Gastroesophageal sphincter (tissue), 4 donors: ENCODE measurements at regions not wholly inside any gene's neighbourhood (a gene's known extent, or its start where the extent isn't known, plus 50 kb on each side); places are given as distances from the start of the nearest gene placed in this dataset.
A peak's percentile ranks its signal among the peaks of the same experiment; 100 is the strongest.

ENCODE experiments used
- ATAC-seq: fragments of 150-250 bp; one replicate; pipeline ENCODE4 v1.9.1; 2016; ENCODE audit warnings: mild to moderate bottlenecking, moderate library complexity
- H3K27ac ChIP-seq, 4 donors: fragments of 200-600 bp; sonication (generic) in 3 of 4; 1 replicate in 3 of 4; 2 replicates in 1 of 4; pipeline ENCODE4 v1.5.1; 2016 to 2019
- H3K27me3 ChIP-seq: fragments of 200-600 bp; sonication (generic); one replicate; pipeline ENCODE4 v1.5.1; 2019
- H3K36me3 ChIP-seq, 2 donors: fragments of 200-600 bp; sonication (generic); one replicate each; pipeline ENCODE4 v1.5.1; 2019; ENCODE audit warnings: control low read depth in 1 of 2
- H3K4me1 ChIP-seq, 3 donors: fragments of 200-600 bp; sonication (generic); 1 replicate in 2 of 3; 2 replicates in 1 of 3; pipeline ENCODE4 v1.5.1; 2016 to 2019; ENCODE audit warnings: control low read depth in 2 of 3
- H3K4me3 ChIP-seq, 2 donors: fragments of 200-600 bp; sonication (generic); one replicate each; pipeline ENCODE4 v1.5.1; 2019; ENCODE audit warnings: mild to moderate bottlenecking in 1 of 2, moderate library complexity in 1 of 2
- H3K9me3 ChIP-seq, 3 donors: fragments of 200-600 bp; sonication (generic); one replicate each; pipeline ENCODE4 v1.5.1; 2017 to 2019; ENCODE audit warnings: control low read depth in 2 of 3
- EP300 ChIP-seq: sonication (generic); formaldehyde crosslinking; IDR thresholded peaks from one replicate; pipeline ENCODE4 v1.6.1; 2017; ENCODE audit warnings: antibody characterized with exemption, mild to moderate bottlenecking
- POLR2A ChIP-seq, 2 donors: fragments of 450-650 bp; IDR thresholded peaks; one replicate each; pipeline ENCODE4 v1.6.1; 2017; ENCODE audit warnings: antibody characterized with exemption in 2 of 2, mild to moderate bottlenecking in 2 of 2, moderate library complexity in 1 of 2
- POLR2AphosphoS5 ChIP-seq: sonication (generic); formaldehyde crosslinking; IDR thresholded peaks from one replicate; pipeline ENCODE4 v1.6.1; 2017; ENCODE audit warnings: antibody characterized with exemption
- WGBS, 2 donors: methylation state at CpG; one replicate each; pipeline ENCODE4 v1.1.5; 2018; ENCODE audit warnings: low coverage in 1 of 2; 5-methylcytosine and 5-hydroxymethylcytosine counted together
- TF ChIP-seq, protein P1 (sequence below), 4 experiments: fragments of 200-600 bp in 2 of 4; fragments of 450-650 bp in 2 of 4; sonication (generic) in 1 of 4; IDR thresholded peaks; one replicate each; pipeline ENCODE4 v1.5.1; 2017 to 2019; ENCODE audit warnings: antibody characterized with exemption in 4 of 4, mild to moderate bottlenecking in 2 of 4, moderate library complexity in 2 of 4

DNA sequence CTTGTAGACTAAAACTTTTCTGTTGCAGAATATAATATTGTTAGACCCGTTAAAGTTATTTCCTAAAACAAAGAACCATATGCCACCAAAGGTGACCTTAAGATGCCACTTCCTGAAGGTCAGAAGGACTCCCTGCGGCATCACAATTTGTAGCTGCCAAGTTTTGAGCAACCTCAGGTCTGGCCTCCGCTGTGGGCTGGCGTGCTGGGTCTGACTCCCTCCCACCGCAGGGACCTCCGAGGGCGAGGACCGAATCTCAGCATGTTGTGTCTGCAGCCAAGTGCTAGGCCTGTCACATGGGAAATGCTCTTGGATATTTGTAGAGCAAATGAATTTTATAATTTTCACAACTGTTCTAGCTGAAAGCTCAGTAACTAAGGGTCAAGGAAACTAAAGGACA is 285.9 kb downstream of the NDUFA10 start:
- Histone ChIP-seq H3K9me3 (no peaks in the 10 kb centered on the region), H3K4me1 (no peaks in the 10 kb centered on the region), H3K27ac (no peak overlapping the region), H3K27me3 (peaks cover 7% of the 10 kb centered on the region), H3K4me3 (no peak overlapping the region), H3K36me3 (no peaks in the 10 kb centered on the region)
- 44 to 75% methylated on average over 1 to 3 of the region's 8 CpGs for WGBS, 2 donors
- TF ChIP-seq POLR2AphosphoS5: no peak
- no peak for ATAC-seq

DNA sequence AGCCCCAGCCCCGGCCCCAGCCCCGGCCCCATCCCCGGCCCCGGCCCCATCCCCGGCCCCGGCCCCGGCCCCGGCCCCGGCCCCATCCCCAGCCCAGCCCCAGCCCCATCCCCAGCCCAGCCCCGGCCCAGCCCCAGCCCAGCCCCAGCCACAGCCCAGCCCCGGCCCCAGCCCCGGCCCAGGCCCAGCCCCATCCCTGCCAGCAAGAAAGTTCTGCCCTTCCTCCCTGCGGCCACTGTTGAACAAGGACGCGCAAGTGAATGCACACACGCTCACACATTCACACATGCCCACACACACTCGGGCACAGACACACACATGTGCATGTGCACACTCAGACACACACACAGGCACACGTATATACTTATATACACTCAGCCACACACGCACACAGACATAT is 287.0 kb downstream of the NDUFA10 start:
- no peaks in the 10 kb centered on the region for H3K9me3 ChIP-seq
- peaks cover 7% of the 10 kb centered on the region for H3K27me3 ChIP-seq
- TF ChIP-seq, protein P1, sequence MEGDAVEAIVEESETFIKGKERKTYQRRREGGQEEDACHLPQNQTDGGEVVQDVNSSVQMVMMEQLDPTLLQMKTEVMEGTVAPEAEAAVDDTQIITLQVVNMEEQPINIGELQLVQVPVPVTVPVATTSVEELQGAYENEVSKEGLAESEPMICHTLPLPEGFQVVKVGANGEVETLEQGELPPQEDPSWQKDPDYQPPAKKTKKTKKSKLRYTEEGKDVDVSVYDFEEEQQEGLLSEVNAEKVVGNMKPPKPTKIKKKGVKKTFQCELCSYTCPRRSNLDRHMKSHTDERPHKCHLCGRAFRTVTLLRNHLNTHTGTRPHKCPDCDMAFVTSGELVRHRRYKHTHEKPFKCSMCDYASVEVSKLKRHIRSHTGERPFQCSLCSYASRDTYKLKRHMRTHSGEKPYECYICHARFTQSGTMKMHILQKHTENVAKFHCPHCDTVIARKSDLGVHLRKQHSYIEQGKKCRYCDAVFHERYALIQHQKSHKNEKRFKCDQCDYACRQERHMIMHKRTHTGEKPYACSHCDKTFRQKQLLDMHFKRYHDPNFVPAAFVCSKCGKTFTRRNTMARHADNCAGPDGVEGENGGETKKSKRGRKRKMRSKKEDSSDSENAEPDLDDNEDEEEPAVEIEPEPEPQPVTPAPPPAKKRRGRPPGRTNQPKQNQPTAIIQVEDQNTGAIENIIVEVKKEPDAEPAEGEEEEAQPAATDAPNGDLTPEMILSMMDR (IDR thresholded peaks at IDR 0.05): no peak
- TF ChIP-seq POLR2A (IDR thresholded peaks at IDR 0.05) (no peak), EP300 (no peak), POLR2AphosphoS5 (no peak)
- H3K36me3 ChIP-seq: no peaks in the 10 kb centered on the region
- no peak overlapping the region for H3K4me3 ChIP-seq
- H3K27ac ChIP-seq: no peak overlapping the region
- no peak for ATAC-seq
- no peaks in the 10 kb centered on the region for H3K4me1 ChIP-seq
- 78 to 82% methylated on average over 4 of the region's 19 CpGs for WGBS, 2 donors

GRCh38 chr2:239737144-239737463 is 288.0 kb downstream of the NDUFA10 start:
- no peak overlapping the region for H3K4me3 ChIP-seq
- WGBS, 2 donors: no CpG with 5 or more reads among the region's 10 CpGs

DNA sequence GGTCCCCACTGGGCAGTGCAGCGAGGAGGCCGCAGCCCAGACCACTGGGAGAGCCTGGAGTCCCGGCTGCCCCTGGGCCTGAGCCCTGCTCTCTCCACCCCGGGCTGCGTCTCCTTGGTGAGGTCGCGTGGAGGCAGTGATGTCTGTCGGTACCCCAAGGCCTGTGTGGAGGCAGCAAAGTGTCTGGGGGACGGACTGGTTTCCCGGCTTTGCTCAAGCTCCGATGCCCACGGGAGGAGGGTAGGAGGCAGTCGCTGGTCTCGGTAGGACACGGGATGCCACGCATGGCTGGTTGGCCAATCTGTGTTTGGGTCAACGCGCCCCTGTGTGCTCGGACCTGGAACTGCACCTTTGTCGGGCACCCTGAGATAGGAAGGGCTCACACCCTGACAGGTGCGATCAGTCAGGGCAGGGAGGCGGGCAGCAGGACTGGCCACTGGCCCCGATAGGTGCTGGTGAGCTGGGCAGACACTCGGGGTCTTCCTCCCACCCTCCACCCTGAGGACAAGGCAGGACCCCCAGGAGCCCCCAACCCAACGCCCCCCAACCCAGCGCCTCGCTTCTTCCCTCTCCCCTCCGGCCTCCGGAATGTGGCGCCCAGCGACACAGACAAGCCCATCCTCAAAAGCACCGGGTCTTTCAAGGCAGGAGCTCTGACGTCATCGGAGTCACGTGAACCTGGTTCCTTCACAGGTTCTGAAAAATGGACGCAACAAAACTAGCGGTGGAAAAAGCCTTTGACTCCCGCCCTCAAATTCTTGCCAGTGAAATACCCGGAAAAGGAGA is 288.6 kb downstream of the NDUFA10 start:
- TF ChIP-seq, protein P1 (IDR thresholded peaks at IDR 0.05): no peak
- TF ChIP-seq EP300 (no peak), POLR2AphosphoS5 (no peak), POLR2A (IDR thresholded peaks at IDR 0.05) (no peak)
- H3K4me1 ChIP-seq: no peaks in the 10 kb centered on the region
- H3K9me3 ChIP-seq: no peaks in the 10 kb centered on the region
- peaks cover 7% of the 10 kb centered on the region for H3K27me3 ChIP-seq
- ATAC-seq: no peak
- no peak overlapping the region for H3K4me3 ChIP-seq
- no peaks in the 10 kb centered on the region for H3K36me3 ChIP-seq
- 87 to 100% methylated on average over 3 of the region's 39 CpGs for WGBS, 2 donors
- no peak overlapping the region for H3K27ac ChIP-seq

More at GRCh38 chr2:239737144-239737463, 288.0 kb downstream of the NDUFA10 start:
- Histone ChIP-seq H3K27me3 (peaks cover 7% of the 10 kb centered on the region), H3K4me1 (no peaks in the 10 kb centered on the region), H3K27ac (no peak overlapping the region), H3K36me3 (no peaks in the 10 kb centered on the region), H3K9me3 (no peaks in the 10 kb centered on the region)
- no peak for ATAC-seq
- TF ChIP-seq EP300: no peak
- TF ChIP-seq, protein P1 (IDR thresholded peaks at IDR 0.05): no peak
- TF ChIP-seq POLR2A (IDR thresholded peaks at IDR 0.05): no peak
- no peak for TF ChIP-seq POLR2AphosphoS5

GRCh38 chr2:239735829-239736357 is 289.2 kb downstream of the NDUFA10 start:
- peak; percentile 32 for ATAC-seq
- H3K4me3 ChIP-seq: no peak overlapping the region
- 80% methylated on average over 1 of the region's 16 CpGs; no CpG with 5 or more reads in 1 of the 2 donors for WGBS, 2 donors
- H3K36me3 ChIP-seq: no peaks in the 10 kb centered on the region
- H3K9me3 ChIP-seq: no peaks in the 10 kb centered on the region
- H3K4me1 ChIP-seq: no peaks in the 10 kb centered on the region
- TF ChIP-seq EP300 (no peak), POLR2AphosphoS5 (no peak)
- TF ChIP-seq, protein P1 (IDR thresholded peaks at IDR 0.05): no peak
- H3K27ac ChIP-seq: no peak overlapping the region
- H3K27me3 ChIP-seq: peaks cover 7% of the 10 kb centered on the region
